Testis (tissue), 2 donors: ENCODE measurements at regions not wholly inside any gene's neighbourhood (a gene's known extent, or its start where the extent isn't known, plus 50 kb on each side); places are given as distances from the start of the nearest gene placed in this dataset.

Experiments used
- DNase-seq: peaks from one replicate; pipeline ENCODE4 v3.0.0-alpha.2; 2019
- H3K27ac ChIP-seq, 2 donors: fragments of 200-600 bp; sonication (generic); one replicate each; pipeline ENCODE4 v1.5.1; 2019
- H3K27me3 ChIP-seq: fragments of 200-600 bp; sonication (generic); one replicate; pipeline ENCODE4 v1.5.1; 2019
- H3K36me3 ChIP-seq: fragments of 200-600 bp; sonication (generic); one replicate; pipeline ENCODE4 v1.5.1; 2017; ENCODE audit warnings: low read depth; ENCODE audit errors: missing control alignments
- H3K4me1 ChIP-seq: fragments of 200-600 bp; sonication (generic); one replicate; pipeline ENCODE4 v1.5.1; 2019
- H3K4me3 ChIP-seq, 2 donors: fragments of 200-600 bp; sonication (generic); one replicate each; pipeline ENCODE4 v1.5.1; 2017 to 2019
- H3K9me3 ChIP-seq: fragments of 200-600 bp; sonication (generic); one replicate; pipeline ENCODE4 v1.5.1; 2017
- CTCF ChIP-seq, 3 experiments: fragments of 450-650 bp in 2 of 3; fragments of 200-600 bp in 1 of 3; sonication (generic) in 1 of 3; IDR thresholded peaks; one replicate each; pipeline ENCODE4 v1.5.1; 2016 to 2019; ENCODE audit warnings: antibody characterized with exemption in 3 of 3, mild to moderate bottlenecking in 2 of 3, moderate library complexity in 1 of 3
- POLR2A ChIP-seq: fragments of 450-650 bp; IDR thresholded peaks from one replicate; pipeline ENCODE4 v1.6.1; 2017; ENCODE audit warnings: antibody characterized with exemption, mild to moderate bottlenecking, moderate library complexity
- WGBS, 2 donors: methylation state at CpG; one replicate each; pipeline ENCODE4 v1.1.5; 2018; 5-methylcytosine and 5-hydroxymethylcytosine counted together
- intact Hi-C: fragments of 100-400 bp; cut with DNase I; formaldehyde crosslinking; loops from one replicate; pipeline ENCODE4 v1.15.1; 2023; ENCODE audit warnings: low total_unique reads

- no peak for DNase-seq
- H3K9me3 ChIP-seq, result no peaks in the 10 kb centered on the region
- H3K4me1 ChIP-seq, result no peaks in the 10 kb centered on the region
- H3K27ac ChIP-seq, result no peak overlapping the region
- H3K27me3 ChIP-seq, result no peaks in the 10 kb centered on the region
- TF ChIP-seq POLR2A (no peak), CTCF (IDR thresholded peaks at IDR 0.05) (no peak)
- H3K36me3 ChIP-seq, result no peaks in the 10 kb centered on the region
- no peak overlapping the region for H3K4me3 ChIP-seq
- 89 to 91% methylated on average over 3 of the region's 3 CpGs for WGBS, 2 donors
- intact Hi-C loops, result no loop called here
These were observed 99.5 kb downstream of the LYPLAL1 start for GRCh38 chr1:219273088-219273686.

- Histone ChIP-seq H3K4me3 (peak overlapping the region in 1 of 2 donors; percentile 11), H3K27ac (peak overlapping the region; percentile 52 to 63), H3K27me3 (no peaks in the 10 kb centered on the region), H3K36me3 (no peaks in the 10 kb centered on the region), H3K9me3 (no peaks in the 10 kb centered on the region), H3K4me1 (no peaks in the 10 kb centered on the region)
- WGBS, 2 donors, result 52 to 54% methylated on average over 5 of the region's 5 CpGs
- TF ChIP-seq CTCF (IDR thresholded peaks at IDR 0.05) (no peak), POLR2A (no peak)
- intact Hi-C loops, result no loop called here
- DNase-seq, result no peak
These were observed 98.3 kb downstream of the LYPLAL1 start for GRCh38 chr1:219271818-219272535.

GRCh38 chr1:219269171-219269570 lies 95.5 kb downstream of the LYPLAL1 start:
- DNase-seq, result no peak
- Histone ChIP-seq H3K27ac (no peak overlapping the region), H3K4me1 (no peaks in the 10 kb centered on the region), H3K4me3 (no peak overlapping the region), H3K27me3 (no peaks in the 10 kb centered on the region), H3K9me3 (no peaks in the 10 kb centered on the region), H3K36me3 (no peaks in the 10 kb centered on the region)
- intact Hi-C loops, result no loop called here
- TF ChIP-seq POLR2A, result no peak
- no peak for TF ChIP-seq CTCF (IDR thresholded peaks at IDR 0.05)

GRCh38 chr1:219266524-219266923 lies 92.8 kb downstream of the LYPLAL1 start:
- Histone ChIP-seq H3K27me3 (no peaks in the 10 kb centered on the region), H3K4me3 (no peak overlapping the region), H3K36me3 (no peaks in the 10 kb centered on the region), H3K4me1 (no peaks in the 10 kb centered on the region), H3K9me3 (no peaks in the 10 kb centered on the region), H3K27ac (no peak overlapping the region)
- TF ChIP-seq POLR2A (no peak), CTCF (IDR thresholded peaks at IDR 0.05) (no peak)
- no peak for DNase-seq
- 87 to 93% methylated on average over 2 of the region's 2 CpGs for WGBS, 2 donors
- intact Hi-C loops, result no loop called here
